ENCODE measurements at regions not wholly inside any gene's neighbourhood (a gene's known extent, or its start where the extent isn't known, plus 50 kb on each side); places are given as distances from the start of the nearest gene placed in this dataset.

DNA sequence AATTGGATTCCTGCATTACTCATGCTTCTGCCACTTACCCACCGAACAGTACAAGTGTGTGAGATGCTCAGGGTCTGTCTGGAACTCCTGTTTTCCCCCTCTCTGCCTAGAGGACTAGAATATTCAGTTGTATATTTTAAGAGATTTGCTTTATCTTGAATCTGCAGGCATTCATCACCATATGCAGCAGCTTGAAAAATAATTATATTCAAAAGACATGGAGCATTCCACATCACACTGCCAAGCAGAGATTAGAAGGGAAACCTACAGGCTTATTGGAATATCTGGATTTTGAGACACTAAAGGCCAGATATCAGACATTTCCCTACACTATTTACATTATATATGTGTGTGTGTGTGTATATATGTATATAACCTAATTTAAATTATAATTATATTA lies 382.8 kb upstream of the POM121L12 start:
- Histone ChIP-seq H3K79me2 (ENCODE audit: low read depth) (no peaks in the 10 kb centered on the region), H2AFZ (replicated peaks) (peak overlapping the region; percentile 13), H3K9me3 (ENCODE audit: low read depth) (no peaks in the 10 kb centered on the region), H3K4me1 (no peaks in the 10 kb centered on the region), H4K20me1 (ENCODE audit: low read depth) (no peaks in the 10 kb centered on the region), H3K27me3 (no peaks in the 10 kb centered on the region), H3F3A (ENCODE audit: low read depth) (no peaks in the 10 kb centered on the region), H3K27ac (no peak overlapping the region), H3K36me3 (no peaks in the 10 kb centered on the region), H3K9ac (no peak overlapping the region), H3K4me3 (no peak overlapping the region), H3K4me2 (no peak overlapping the region)
- no peak for DNase-seq (ENCODE audit: low spot score)
- H3K4me3 Mint-ChIP-seq: no peak overlapping the region
- no peak for TF ChIP-seq EZH2 (IDR thresholded peaks at IDR 0.05)
- TF ChIP-seq, protein P1, sequence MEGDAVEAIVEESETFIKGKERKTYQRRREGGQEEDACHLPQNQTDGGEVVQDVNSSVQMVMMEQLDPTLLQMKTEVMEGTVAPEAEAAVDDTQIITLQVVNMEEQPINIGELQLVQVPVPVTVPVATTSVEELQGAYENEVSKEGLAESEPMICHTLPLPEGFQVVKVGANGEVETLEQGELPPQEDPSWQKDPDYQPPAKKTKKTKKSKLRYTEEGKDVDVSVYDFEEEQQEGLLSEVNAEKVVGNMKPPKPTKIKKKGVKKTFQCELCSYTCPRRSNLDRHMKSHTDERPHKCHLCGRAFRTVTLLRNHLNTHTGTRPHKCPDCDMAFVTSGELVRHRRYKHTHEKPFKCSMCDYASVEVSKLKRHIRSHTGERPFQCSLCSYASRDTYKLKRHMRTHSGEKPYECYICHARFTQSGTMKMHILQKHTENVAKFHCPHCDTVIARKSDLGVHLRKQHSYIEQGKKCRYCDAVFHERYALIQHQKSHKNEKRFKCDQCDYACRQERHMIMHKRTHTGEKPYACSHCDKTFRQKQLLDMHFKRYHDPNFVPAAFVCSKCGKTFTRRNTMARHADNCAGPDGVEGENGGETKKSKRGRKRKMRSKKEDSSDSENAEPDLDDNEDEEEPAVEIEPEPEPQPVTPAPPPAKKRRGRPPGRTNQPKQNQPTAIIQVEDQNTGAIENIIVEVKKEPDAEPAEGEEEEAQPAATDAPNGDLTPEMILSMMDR (IDR thresholded peaks at IDR 0.05): no peak
- H3K4me1 Mint-ChIP-seq: no peaks in the 10 kb centered on the region
- H3K9me3 Mint-ChIP-seq: no peaks in the 10 kb centered on the region
- H3K36me3 Mint-ChIP-seq: no peaks in the 10 kb centered on the region
- H3K27me3 Mint-ChIP-seq (ENCODE audit: insufficient read depth, low read depth): peaks cover 2% of the 10 kb centered on the region
- no peak overlapping the region for H3K27ac Mint-ChIP-seq

DNA sequence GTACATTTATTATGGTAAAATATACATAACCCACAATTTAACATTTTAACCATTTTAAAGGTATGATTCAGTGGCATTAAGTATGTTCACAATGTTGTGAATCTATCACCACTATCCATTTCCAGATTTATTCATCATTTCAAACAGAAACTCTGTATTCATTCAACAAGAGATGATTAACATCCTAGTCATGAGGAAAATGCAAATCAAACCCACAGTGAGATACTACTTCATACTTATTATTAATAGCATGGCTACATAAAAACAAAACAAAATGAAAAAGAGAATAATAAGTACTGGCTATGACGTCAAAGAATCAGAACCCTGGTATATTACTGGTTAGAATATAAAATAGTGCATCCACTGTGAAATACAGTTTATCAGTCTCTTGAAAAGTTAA lies 386.6 kb upstream of the POM121L12 start:
- Mint-ChIP-seq H3K4me3 (no peak overlapping the region), H3K27ac (no peak overlapping the region), H3K4me1 (no peaks in the 10 kb centered on the region), H3K9me3 (peaks cover 3% of the 10 kb centered on the region), H3K36me3 (no peaks in the 10 kb centered on the region), H3K27me3 (ENCODE audit: insufficient read depth, low read depth) (peaks cover 2% of the 10 kb centered on the region)
- Histone ChIP-seq H3F3A (ENCODE audit: low read depth) (no peaks in the 10 kb centered on the region), H3K9me3 (ENCODE audit: low read depth) (no peaks in the 10 kb centered on the region), H3K79me2 (ENCODE audit: low read depth) (no peaks in the 10 kb centered on the region), H3K4me2 (no peak overlapping the region), H2AFZ (replicated peaks) (no peak overlapping the region), H3K4me3 (no peak overlapping the region), H4K20me1 (ENCODE audit: low read depth) (no peaks in the 10 kb centered on the region), H3K36me3 (no peaks in the 10 kb centered on the region), H3K4me1 (no peaks in the 10 kb centered on the region), H3K27me3 (no peaks in the 10 kb centered on the region), H3K27ac (no peak overlapping the region), H3K9ac (no peak overlapping the region)
- no peak for DNase-seq (ENCODE audit: low spot score)
- TF ChIP-seq, protein P1 (IDR thresholded peaks at IDR 0.05): no peak
- TF ChIP-seq EZH2phosphoT487 (IDR thresholded peaks at IDR 0.05) (no peak), EZH2 (IDR thresholded peaks at IDR 0.05) (no peak)

DNA sequence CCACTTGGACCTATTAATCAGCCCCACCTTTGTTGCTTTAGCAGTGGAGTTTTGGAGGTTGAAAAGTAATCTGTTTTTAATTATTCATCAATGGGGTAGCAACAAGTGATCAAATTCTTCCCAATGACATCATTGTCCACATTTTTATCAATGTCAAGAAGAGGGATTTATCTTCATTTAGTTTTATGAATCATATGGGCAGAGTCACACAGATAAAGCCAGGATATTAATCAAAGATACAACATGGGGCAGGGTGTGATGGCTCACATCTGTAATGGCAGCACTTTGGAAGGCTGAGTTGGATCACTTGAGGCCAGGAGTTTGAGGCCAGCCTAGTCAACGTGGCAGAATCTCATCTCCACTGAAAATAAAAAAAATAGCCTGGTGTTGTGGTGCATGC lies 388.4 kb upstream of the POM121L12 start:
- Histone ChIP-seq H3K27me3 (no peaks in the 10 kb centered on the region), H3K9ac (no peak overlapping the region), H3K27ac (no peak overlapping the region), H3K4me1 (no peaks in the 10 kb centered on the region), H3F3A (ENCODE audit: low read depth) (no peaks in the 10 kb centered on the region), H2AFZ (replicated peaks) (no peak overlapping the region), H3K79me2 (ENCODE audit: low read depth) (no peaks in the 10 kb centered on the region), H4K20me1 (ENCODE audit: low read depth) (no peaks in the 10 kb centered on the region), H3K4me2 (no peak overlapping the region), H3K4me3 (no peak overlapping the region), H3K9me3 (ENCODE audit: low read depth) (no peaks in the 10 kb centered on the region), H3K36me3 (no peaks in the 10 kb centered on the region)
- Mint-ChIP-seq H3K4me1 (no peaks in the 10 kb centered on the region), H3K4me3 (no peak overlapping the region), H3K27me3 (ENCODE audit: insufficient read depth, low read depth) (no peaks in the 10 kb centered on the region), H3K9me3 (peaks cover 3% of the 10 kb centered on the region), H3K36me3 (no peaks in the 10 kb centered on the region), H3K27ac (no peak overlapping the region)
- TF ChIP-seq, protein P1 (IDR thresholded peaks at IDR 0.05): no peak
- TF ChIP-seq EZH2phosphoT487 (IDR thresholded peaks at IDR 0.05) (no peak), EZH2 (IDR thresholded peaks at IDR 0.05) (no peak)
- no peak for DNase-seq (ENCODE audit: low spot score)

DNA sequence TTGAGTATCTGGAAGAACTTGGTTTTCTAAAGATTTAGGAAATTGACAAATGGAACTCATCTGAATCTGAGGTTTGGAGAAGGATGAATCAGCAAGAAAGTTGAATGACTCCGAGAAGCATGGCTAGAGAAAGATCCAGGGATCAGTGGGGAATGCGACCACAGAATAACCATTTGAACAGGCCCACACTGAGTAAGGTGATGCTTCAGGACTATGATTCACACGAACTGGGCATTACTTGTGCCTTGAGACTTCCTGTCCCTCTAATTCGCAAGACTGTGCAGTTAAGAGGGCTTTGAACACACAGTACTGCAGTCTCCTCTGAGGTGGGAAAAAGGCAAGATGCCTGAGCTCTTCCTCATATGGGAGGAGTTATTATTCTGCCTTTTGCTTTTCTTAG lies 395.5 kb upstream of the POM121L12 start:
- Mint-ChIP-seq H3K4me1 (peaks cover 33% of the 10 kb centered on the region), H3K27ac (peak overlapping the region; percentile 21), H3K36me3 (no peaks in the 10 kb centered on the region), H3K27me3 (ENCODE audit: insufficient read depth, low read depth) (peaks cover 5% of the 10 kb centered on the region), H3K9me3 (peaks cover 3% of the 10 kb centered on the region), H3K4me3 (no peak overlapping the region)
- H3K4me1 ChIP-seq: peaks cover 14% of the 10 kb centered on the region
- TF ChIP-seq EZH2 (IDR thresholded peaks at IDR 0.05): no peak
- no peak for TF ChIP-seq EZH2phosphoT487 (IDR thresholded peaks at IDR 0.05)
- TF ChIP-seq, protein P1 (IDR thresholded peaks at IDR 0.05): no peak
- no peak overlapping the region for H3K27ac ChIP-seq
- H3K27me3 ChIP-seq: no peaks in the 10 kb centered on the region
- no peak overlapping the region for H3K4me3 ChIP-seq
- H3K4me2 ChIP-seq: no peak overlapping the region
- DNase-seq (ENCODE audit: low spot score): no peak
- H3K36me3 ChIP-seq: no peaks in the 10 kb centered on the region
- H3K9me3 ChIP-seq (ENCODE audit: low read depth): no peaks in the 10 kb centered on the region
- H3K9ac ChIP-seq: no peak overlapping the region
- no peaks in the 10 kb centered on the region for H3K79me2 ChIP-seq (ENCODE audit: low read depth)
- no peaks in the 10 kb centered on the region for H3F3A ChIP-seq (ENCODE audit: low read depth)
- no peak overlapping the region for H2AFZ ChIP-seq (replicated peaks)
- no peaks in the 10 kb centered on the region for H4K20me1 ChIP-seq (ENCODE audit: low read depth)

Data from neural progenitor cell (in vitro differentiated cells).